Pancreas (tissue), 10 donors: ENCODE measurements at regions not wholly inside any gene's neighbourhood (a gene's known extent, or its start where the extent isn't known, plus 50 kb on each side); places are given as distances from the start of the nearest gene placed in this dataset.

Experiments
- ATAC-seq, 4 donors: fragments of 200-7000 bp; cut with Tn5 transposase; one replicate each; pipeline versions ENCODE4 v1.8.0 to v1.9.1; 2020; ENCODE audit warnings: mild to moderate bottlenecking in 4 of 4, moderate library complexity in 4 of 4
- DNase-seq, 6 donors: peaks; one replicate each; pipeline ENCODE4 v3.0.0-alpha.2; 2020
- FAIRE-seq: peaks from 2 replicates; lab custom pipeline; 2012; peaks lifted over from hg19 to GRCh38; lab: Jason Lieb, UNC
- H3K27ac ChIP-seq, 4 donors: fragments of 200-600 bp; sonication (generic); 1 replicate in 3 of 4; 2 replicates in 1 of 4; pipeline versions ENCODE4 v1.5.0 to v1.8.0; 2020
- H3K27me3 ChIP-seq, 4 donors: fragments of 200-600 bp; one replicate each; pipeline ENCODE4 v1.8.0; 2021
- H3K36me3 ChIP-seq, 3 donors: fragments of 200-600 bp; sonication (generic) in 1 of 3; one replicate each; pipeline versions ENCODE4 v1.5.0 to v1.8.0; 2020 to 2021
- H3K4me1 ChIP-seq, 3 donors: fragments of 200-600 bp; one replicate each; pipeline ENCODE4 v1.8.0; 2021
- H3K4me3 ChIP-seq, 4 donors: fragments of 200-600 bp; sonication (generic) in 2 of 4; one replicate each; pipeline versions ENCODE4 v1.5.0 to v1.8.0; 2020 to 2021
- H3K9me3 ChIP-seq, 4 donors: fragments of 200-600 bp; one replicate each; pipeline ENCODE4 v1.8.0; 2021
- WGBS, 2 donors: extraction: QIAGEN DNeasy Blood & Tissue Kit; methylation state at CpG; one replicate each; pipeline ENCODE4 v1.1.7; 2013; 5-methylcytosine and 5-hydroxymethylcytosine counted together
- intact Hi-C, 3 donors: fragments of 100-400 bp; cut with DNase I; formaldehyde crosslinking; loops; one replicate each; pipeline versions ENCODE4 v1.11.1 to v1.14.2; 2022
- TF ChIP-seq, protein P1 (sequence below), 4 donors: fragments of 200-600 bp; sonication (generic) in 3 of 4; IDR thresholded peaks; one replicate each; pipeline versions ENCODE4 v1.5.0 to v1.8.0; 2021; ENCODE audit warnings: antibody characterized with exemption in 4 of 4
- donor health status: healthy with polysubstance abuse.
- donor health status: DM: no; HTN: no; CAD: no; lungs with moderate emphysema.
- donor health status: DM: no; HTN: no; CAD: no.
- donor health status: control.
- donor health status: control.
- donor health status: Bipolar disorder and iron deficiency.
- donor health status: DM: yes; HTN: yes; CAD: no.
- donor health status: DM: no; HTN: no; CAD: no.
- donor health status: DM: no; HTN: no; CAD: no.
- donor health status: DM: yes; HTN: yes; CAD: no.

- no peak overlapping the region for H3K4me3 ChIP-seq
- no peak overlapping the region for H3K27ac ChIP-seq
- H3K9me3 ChIP-seq = no peaks in the 10 kb centered on the region
- WGBS, 2 donors = 41 to 42% methylated on average over 5 of the region's 5 CpGs
- H3K36me3 ChIP-seq = no peaks in the 10 kb centered on the region
- ATAC-seq (no peak), FAIRE-seq (no peak), DNase-seq (no peak)
- H3K27me3 ChIP-seq = peaks cover 0 to 6% (median 0%) of the 10 kb centered on the region in 4 donors
- TF ChIP-seq, protein P1, sequence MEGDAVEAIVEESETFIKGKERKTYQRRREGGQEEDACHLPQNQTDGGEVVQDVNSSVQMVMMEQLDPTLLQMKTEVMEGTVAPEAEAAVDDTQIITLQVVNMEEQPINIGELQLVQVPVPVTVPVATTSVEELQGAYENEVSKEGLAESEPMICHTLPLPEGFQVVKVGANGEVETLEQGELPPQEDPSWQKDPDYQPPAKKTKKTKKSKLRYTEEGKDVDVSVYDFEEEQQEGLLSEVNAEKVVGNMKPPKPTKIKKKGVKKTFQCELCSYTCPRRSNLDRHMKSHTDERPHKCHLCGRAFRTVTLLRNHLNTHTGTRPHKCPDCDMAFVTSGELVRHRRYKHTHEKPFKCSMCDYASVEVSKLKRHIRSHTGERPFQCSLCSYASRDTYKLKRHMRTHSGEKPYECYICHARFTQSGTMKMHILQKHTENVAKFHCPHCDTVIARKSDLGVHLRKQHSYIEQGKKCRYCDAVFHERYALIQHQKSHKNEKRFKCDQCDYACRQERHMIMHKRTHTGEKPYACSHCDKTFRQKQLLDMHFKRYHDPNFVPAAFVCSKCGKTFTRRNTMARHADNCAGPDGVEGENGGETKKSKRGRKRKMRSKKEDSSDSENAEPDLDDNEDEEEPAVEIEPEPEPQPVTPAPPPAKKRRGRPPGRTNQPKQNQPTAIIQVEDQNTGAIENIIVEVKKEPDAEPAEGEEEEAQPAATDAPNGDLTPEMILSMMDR (IDR thresholded peaks at IDR 0.05) = no peak
- intact Hi-C loops = no loop called here
- no peaks in the 10 kb centered on the region for H3K4me1 ChIP-seq
Measured at GRCh38 chr20:55678970-55679667, 326.2 kb downstream of the CBLN4 start.

DNA sequence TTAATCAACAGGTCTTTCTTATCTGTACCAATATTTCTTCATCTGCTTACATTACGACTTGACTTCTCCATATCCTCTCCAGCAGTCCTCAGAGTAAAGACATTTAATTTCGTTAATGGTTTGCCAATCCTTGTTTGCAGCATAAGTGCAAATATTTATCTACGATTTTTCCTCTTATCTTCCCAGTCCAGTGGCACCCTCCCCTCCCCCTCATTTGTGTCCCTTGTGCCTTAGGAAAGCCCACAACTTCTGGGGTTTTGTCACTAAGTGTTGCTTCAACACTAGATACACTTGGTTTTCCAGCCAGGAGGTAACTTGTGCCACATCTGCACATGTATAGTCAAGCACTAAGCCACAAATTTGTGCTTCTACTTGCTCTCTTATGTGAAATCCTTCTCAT lies 327.2 kb downstream of the CBLN4 start:
- FAIRE-seq (no peak), ATAC-seq (no peak), DNase-seq (no peak)
- no peaks in the 10 kb centered on the region for H3K4me1 ChIP-seq
- no peaks in the 10 kb centered on the region for H3K36me3 ChIP-seq
- peaks cover 0 to 6% (median 0%) of the 10 kb centered on the region in 4 donors for H3K27me3 ChIP-seq
- WGBS, 2 donors = 11 to 13% methylated on average over 3 of the region's 3 CpGs
- TF ChIP-seq, protein P1 (IDR thresholded peaks at IDR 0.05) = no peak
- no peaks in the 10 kb centered on the region for H3K9me3 ChIP-seq
- H3K27ac ChIP-seq = no peak overlapping the region
- no peak overlapping the region for H3K4me3 ChIP-seq
- intact Hi-C loops = no loop called here

- intact Hi-C loops = no loop called here
Measured at GRCh38 chr20:55677011-55677410, 328.3 kb downstream of the CBLN4 start.

GRCh38 chr20:55676097-55676496 lies 329.2 kb downstream of the CBLN4 start:
- DNase-seq = no peak
- ATAC-seq = no peak
- Histone ChIP-seq H3K27ac (no peak overlapping the region), H3K4me3 (no peak overlapping the region), H3K9me3 (no peaks in the 10 kb centered on the region), H3K4me1 (no peaks in the 10 kb centered on the region), H3K36me3 (no peaks in the 10 kb centered on the region), H3K27me3 (peaks cover 0 to 6% (median 0%) of the 10 kb centered on the region in 4 donors)
- WGBS, 2 donors = 55 to 70% methylated on average over 5 of the region's 5 CpGs
- no peak for FAIRE-seq
- intact Hi-C loops = no loop called here
- TF ChIP-seq, protein P1 (IDR thresholded peaks at IDR 0.05) = no peak

More at GRCh38 chr20:55677011-55677410, 328.3 kb downstream of the CBLN4 start:
- DNase-seq (no peak), FAIRE-seq (no peak), ATAC-seq (no peak)
- TF ChIP-seq, protein P1 (IDR thresholded peaks at IDR 0.05) = no peak
- whole genome bisulfite sequencing, 2 donors = 43 to 46% methylated on average over 5 of the region's 5 CpGs
- H3K4me3 ChIP-seq = no peak overlapping the region
- no peak overlapping the region for H3K27ac ChIP-seq
- no peaks in the 10 kb centered on the region for H3K36me3 ChIP-seq
- H3K9me3 ChIP-seq = no peaks in the 10 kb centered on the region
- no peaks in the 10 kb centered on the region for H3K4me1 ChIP-seq
- H3K27me3 ChIP-seq = peaks cover 0 to 6% (median 0%) of the 10 kb centered on the region in 4 donors

GRCh38 chr20:55668631-55669030 lies 336.7 kb downstream of the CBLN4 start:
- Histone ChIP-seq H3K9me3 (no peaks in the 10 kb centered on the region), H3K4me1 (no peaks in the 10 kb centered on the region), H3K27ac (no peak overlapping the region), H3K27me3 (no peaks in the 10 kb centered on the region), H3K4me3 (no peak overlapping the region), H3K36me3 (no peaks in the 10 kb centered on the region)
- no peak for DNase-seq
- TF ChIP-seq, protein P1 (IDR thresholded peaks at IDR 0.05) = no peak
- FAIRE-seq = no peak
- WGBS, 2 donors = 68 to 73% methylated on average over 1 of the region's 1 CpG
- ATAC-seq = no peak
- intact Hi-C loops = no loop called here
